NT2/D1 (cell line): ENCODE measurements at regions not wholly inside any gene's neighbourhood (a gene's known extent, or its start where the extent isn't known, plus 50 kb on each side); places are given as distances from the start of the nearest gene placed in this dataset.

Source experiments
- SUZ12 ChIP-seq: IDR thresholded peaks from 2 replicates; pipeline ENCODE4 v1.6.1; 2011; ENCODE audit not compliant: insufficient read length, insufficient read depth; ENCODE audit errors: extremely low read depth
- YY1 ChIP-seq: IDR thresholded peaks from 2 replicates; pipeline ENCODE4 v1.6.1; 2011; ENCODE audit not compliant: insufficient read length, insufficient read depth

DNA sequence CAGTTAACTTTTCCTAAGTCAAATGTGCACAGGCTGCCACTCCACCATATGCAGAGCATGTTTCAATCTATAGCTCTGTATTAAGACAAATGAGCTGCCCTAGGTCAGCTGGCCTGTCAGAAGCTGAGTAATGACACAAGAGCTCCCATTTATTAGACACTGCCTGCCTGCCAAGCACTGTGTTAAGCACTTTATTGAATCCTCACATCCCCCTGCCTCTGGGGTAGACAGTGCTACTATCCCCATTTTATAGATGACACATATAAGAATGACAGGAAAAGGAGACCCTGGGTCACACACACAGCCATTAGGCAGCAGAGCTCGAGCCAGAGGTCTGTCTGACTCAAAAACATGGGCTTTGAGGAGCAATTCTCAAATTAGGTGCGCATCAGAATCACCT is 179.8 kb upstream of the PDE1C start:
- TF ChIP-seq YY1 (no peak), SUZ12 (no peak)
